ENCODE measurements at regions not wholly inside any gene's neighbourhood (a gene's known extent, or its start where the extent isn't known, plus 50 kb on each side); places are given as distances from the start of the nearest gene placed in this dataset.

DNA sequence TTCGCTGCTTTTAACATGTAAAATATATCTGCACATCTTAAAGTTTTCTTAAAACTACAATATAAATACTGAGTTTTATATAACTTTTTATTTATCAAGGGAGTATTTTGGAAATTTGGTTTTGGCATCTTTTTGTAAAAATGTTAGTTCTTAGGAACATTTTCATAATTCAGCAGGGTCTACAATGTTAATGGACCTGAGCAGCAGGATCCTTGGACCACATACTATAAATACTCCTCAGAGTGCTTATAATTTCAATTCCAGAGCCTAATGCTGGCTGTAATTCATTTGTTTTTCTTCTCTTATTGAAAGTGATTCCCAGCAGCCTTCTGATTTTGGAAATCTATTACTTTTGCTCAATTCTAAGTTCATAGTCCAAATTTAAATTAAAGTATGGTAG, 1216.2 kb downstream of the MAT2B start:
- H3K36me3 ChIP-seq (ENCODE audit: control insufficient read depth in 2 of 2, insufficient read depth in 2 of 2, low read length in 1 of 2) = no peaks in the 10 kb centered on the region
- 0% methylated on average over 1 of the region's 1 CpG for WGBS (ENCODE audit: insufficient coverage, insufficient replicate concordance, low lambda C conversion rate, missing lambda C conversion rate)
- DNase-seq (ENCODE audit: low read depth, low spot score) (no peak), FAIRE-seq (no peak), ATAC-seq (no peak)
- H3K27ac ChIP-seq (ENCODE audit: control insufficient read depth, insufficient read depth) = no peak overlapping the region
- no peak overlapping the region for H2AFZ ChIP-seq (ENCODE audit: control insufficient read depth, low read depth, low read length)
- intact Hi-C loops (cut with micrococcal nuclease; ENCODE audit: unreplicated experiment) = no loop called here
- no TSS peak for BruUV-seq (replicated peaks)
- ChIA-PET SMC1A (ENCODE audit: uncharacterized antibody, unreplicated experiment) (interaction anchor here (1.2 kb wide), 1 partner anchor 37 kb away, joined by 3 read pairs; no protein-coding TSS in a partner anchor), POLR2A (no interaction called here), RAD21 (ENCODE audit: unreplicated experiment) (interaction anchor here (1.1 kb wide), 1 partner anchor 9 kb away, joined by 4 read pairs; no protein-coding TSS in a partner anchor), CTCF (no interaction called here)
- no peaks in the 10 kb centered on the region for H3K27me3 ChIP-seq (replicated peaks in 1 of 2; ENCODE audit: control insufficient read depth in 2 of 2, insufficient read depth in 2 of 2, low read length in 1 of 2)
- no peak for TF ChIP-seq LARP7 (IDR thresholded peaks at IDR 0.05)
- TF ChIP-seq, protein P1, sequence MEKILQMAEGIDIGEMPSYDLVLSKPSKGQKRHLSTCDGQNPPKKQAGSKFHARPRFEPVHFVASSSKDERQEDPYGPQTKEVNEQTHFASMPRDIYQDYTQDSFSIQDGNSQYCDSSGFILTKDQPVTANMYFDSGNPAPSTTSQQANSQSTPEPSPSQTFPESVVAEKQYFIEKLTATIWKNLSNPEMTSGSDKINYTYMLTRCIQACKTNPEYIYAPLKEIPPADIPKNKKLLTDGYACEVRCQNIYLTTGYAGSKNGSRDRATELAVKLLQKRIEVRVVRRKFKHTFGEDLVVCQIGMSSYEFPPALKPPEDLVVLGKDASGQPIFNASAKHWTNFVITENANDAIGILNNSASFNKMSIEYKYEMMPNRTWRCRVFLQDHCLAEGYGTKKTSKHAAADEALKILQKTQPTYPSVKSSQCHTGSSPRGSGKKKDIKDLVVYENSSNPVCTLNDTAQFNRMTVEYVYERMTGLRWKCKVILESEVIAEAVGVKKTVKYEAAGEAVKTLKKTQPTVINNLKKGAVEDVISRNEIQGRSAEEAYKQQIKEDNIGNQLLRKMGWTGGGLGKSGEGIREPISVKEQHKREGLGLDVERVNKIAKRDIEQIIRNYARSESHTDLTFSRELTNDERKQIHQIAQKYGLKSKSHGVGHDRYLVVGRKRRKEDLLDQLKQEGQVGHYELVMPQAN (conservative IDR thresholded peaks at IDR 0.05) = no peak
- TF ChIP-seq ESRRA (IDR thresholded peaks at IDR 0.05; ENCODE audit: low read length) = no peak
- TF ChIP-seq, protein P2, sequence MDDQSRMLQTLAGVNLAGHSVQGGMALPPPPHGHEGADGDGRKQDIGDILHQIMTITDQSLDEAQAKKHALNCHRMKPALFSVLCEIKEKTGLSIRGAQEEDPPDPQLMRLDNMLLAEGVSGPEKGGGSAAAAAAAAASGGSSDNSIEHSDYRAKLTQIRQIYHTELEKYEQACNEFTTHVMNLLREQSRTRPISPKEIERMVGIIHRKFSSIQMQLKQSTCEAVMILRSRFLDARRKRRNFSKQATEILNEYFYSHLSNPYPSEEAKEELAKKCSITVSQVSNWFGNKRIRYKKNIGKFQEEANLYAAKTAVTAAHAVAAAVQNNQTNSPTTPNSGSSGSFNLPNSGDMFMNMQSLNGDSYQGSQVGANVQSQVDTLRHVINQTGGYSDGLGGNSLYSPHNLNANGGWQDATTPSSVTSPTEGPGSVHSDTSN (IDR thresholded peaks at IDR 0.05; ENCODE audit: insufficient replicate concordance, low read depth, low read length) = no peak
- TF ChIP-seq RAD51 (IDR thresholded peaks at IDR 0.05) = no peak
- TF ChIP-seq, protein P3, sequence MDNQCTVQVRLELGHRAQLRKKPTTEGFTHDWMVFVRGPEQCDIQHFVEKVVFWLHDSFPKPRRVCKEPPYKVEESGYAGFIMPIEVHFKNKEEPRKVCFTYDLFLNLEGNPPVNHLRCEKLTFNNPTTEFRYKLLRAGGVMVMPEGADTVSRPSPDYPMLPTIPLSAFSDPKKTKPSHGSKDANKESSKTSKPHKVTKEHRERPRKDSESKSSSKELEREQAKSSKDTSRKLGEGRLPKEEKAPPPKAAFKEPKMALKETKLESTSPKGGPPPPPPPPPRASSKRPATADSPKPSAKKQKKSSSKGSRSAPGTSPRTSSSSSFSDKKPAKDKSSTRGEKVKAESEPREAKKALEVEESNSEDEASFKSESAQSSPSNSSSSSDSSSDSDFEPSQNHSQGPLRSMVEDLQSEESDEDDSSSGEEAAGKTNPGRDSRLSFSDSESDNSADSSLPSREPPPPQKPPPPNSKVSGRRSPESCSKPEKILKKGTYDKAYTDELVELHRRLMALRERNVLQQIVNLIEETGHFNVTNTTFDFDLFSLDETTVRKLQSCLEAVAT (IDR thresholded peaks at IDR 0.05) = no peak
- in situ Hi-C loops (cut with MboI) = no loop called here
- no peak overlapping the region for H3K4me3 ChIP-seq
- no peak overlapping the region for H3K9ac ChIP-seq (ENCODE audit: control insufficient read depth, insufficient read depth, low read length)
- no peaks in the 10 kb centered on the region for H3K4me1 ChIP-seq (ENCODE audit: control insufficient read depth, insufficient read depth, low read length)
- no peaks in the 10 kb centered on the region for H3K79me2 ChIP-seq (ENCODE audit: control insufficient read depth, insufficient read depth, low read length)
- H3K4me2 ChIP-seq (ENCODE audit: control insufficient read depth, insufficient read depth) = no peak overlapping the region
- no peaks in the 10 kb centered on the region for H3K9me3 ChIP-seq (replicated peaks; ENCODE audit: control insufficient read depth, insufficient read depth, low read length)
- H4K20me1 ChIP-seq (ENCODE audit: control insufficient read depth, insufficient read depth) = no peaks in the 10 kb centered on the region

Data from GM12878 (cell line).